Right atrium auricular region (tissue), 2 donors: ENCODE measurements at regions not wholly inside any gene's neighbourhood (a gene's known extent, or its start where the extent isn't known, plus 50 kb on each side); places are given as distances from the start of the nearest gene placed in this dataset.
"Not testable (repeated sequence)": the region's sequence is repeated elsewhere in the genome, so short reads cannot be mapped to it uniquely, and the experiment has no call there.

Source experiments
- DNase-seq: peaks from one replicate; pipeline ENCODE4 v3.0.0-alpha.2; 2019; ENCODE audit warnings: low spot score
- H3K27ac ChIP-seq, 2 donors: fragments of 200-600 bp; sonication (generic); 1 replicate in 1 of 2; 2 replicates in 1 of 2; pipeline ENCODE4 v1.5.1; 2016 to 2019
- H3K27me3 ChIP-seq, 2 donors: fragments of 200-600 bp; sonication (generic); one replicate each; pipeline versions ENCODE4 v1.5.1 to v1.6.0; 2017 to 2019
- H3K36me3 ChIP-seq: fragments of 200-600 bp; sonication (generic); one replicate; pipeline ENCODE4 v1.5.1; 2016
- H3K4me1 ChIP-seq, 2 donors: fragments of 200-600 bp; sonication (generic); one replicate each; pipeline versions ENCODE4 v1.5.1 to v1.6.0; 2017 to 2019
- H3K4me3 ChIP-seq, 2 donors: fragments of 200-600 bp; sonication (generic); 1 replicate in 1 of 2; 2 replicates in 1 of 2; pipeline ENCODE4 v1.5.1; 2017 to 2019; ENCODE audit warnings: mild to moderate bottlenecking in 1 of 2, moderate library complexity in 1 of 2
- H3K9me3 ChIP-seq, 2 donors: fragments of 200-600 bp; sonication (generic); one replicate each; pipeline ENCODE4 v1.5.1; 2019

DNA sequence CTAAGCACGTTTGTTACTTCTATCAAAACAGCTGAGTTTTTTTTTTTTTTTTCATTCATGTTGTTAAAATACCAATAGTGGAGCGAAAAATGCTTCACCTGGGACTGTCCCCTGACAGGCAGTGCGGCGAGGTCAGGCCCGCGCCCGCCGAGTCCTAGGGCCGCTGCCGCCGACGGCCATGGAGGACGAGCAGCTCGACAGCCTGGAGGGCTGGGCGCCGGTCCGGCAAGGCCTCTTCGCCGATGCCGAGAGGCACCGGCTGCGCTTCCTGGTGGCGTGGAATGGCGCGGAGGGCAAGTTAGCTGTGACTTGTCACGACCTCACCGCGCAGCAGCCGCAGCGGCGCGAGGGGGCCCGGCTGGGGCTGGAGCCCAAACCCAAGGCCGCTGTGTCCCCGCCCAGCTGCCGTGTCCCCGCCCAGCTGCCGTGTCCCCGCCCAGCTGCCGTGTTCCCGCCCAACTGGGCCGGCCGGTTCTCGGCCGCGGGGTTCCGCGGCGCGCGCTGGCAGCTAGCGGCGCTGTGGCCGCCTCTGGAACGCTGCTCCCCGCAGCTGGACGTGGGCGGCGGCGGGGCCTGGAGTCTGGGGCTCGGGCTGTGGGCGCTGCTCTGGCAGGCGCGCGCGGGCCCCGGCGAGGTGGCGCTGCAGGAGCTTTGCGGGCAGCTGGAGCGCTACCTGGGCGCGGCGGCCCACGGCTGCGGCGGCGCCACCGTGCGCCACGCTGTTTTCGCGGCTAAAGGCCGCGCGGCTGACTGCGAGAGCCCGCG is 56.7 kb upstream of the GOLGA8R start:
- peak overlapping the region; percentile 65 to 80 for H3K27ac ChIP-seq
- H3K4me3 ChIP-seq: peak overlapping the region; percentile 44 to 60

GRCh38 chr15:30471366-30471749 is 57.3 kb upstream of the GOLGA8R start:
- H3K36me3 ChIP-seq, H3K27me3 ChIP-seq, H3K9me3 ChIP-seq, H3K4me1 ChIP-seq, DNase-seq: not testable (repeated sequence)
- Histone ChIP-seq H3K27ac (peak overlapping the region; percentile 65 to 80), H3K4me3 (peak overlapping the region; percentile 44 to 60)

More for the DNA sequence above, 56.7 kb upstream of the GOLGA8R start:
- not testable (repeated sequence) for DNase-seq, H3K36me3 ChIP-seq, H3K9me3 ChIP-seq, H3K27me3 ChIP-seq, H3K4me1 ChIP-seq

GRCh38 chr15:30471817-30472551 is 57.9 kb upstream of the GOLGA8R start:
- H3K9me3 ChIP-seq, H3K4me1 ChIP-seq, H3K27ac ChIP-seq, H3K36me3 ChIP-seq, H3K4me3 ChIP-seq, DNase-seq, H3K27me3 ChIP-seq: not testable (repeated sequence)

DNA sequence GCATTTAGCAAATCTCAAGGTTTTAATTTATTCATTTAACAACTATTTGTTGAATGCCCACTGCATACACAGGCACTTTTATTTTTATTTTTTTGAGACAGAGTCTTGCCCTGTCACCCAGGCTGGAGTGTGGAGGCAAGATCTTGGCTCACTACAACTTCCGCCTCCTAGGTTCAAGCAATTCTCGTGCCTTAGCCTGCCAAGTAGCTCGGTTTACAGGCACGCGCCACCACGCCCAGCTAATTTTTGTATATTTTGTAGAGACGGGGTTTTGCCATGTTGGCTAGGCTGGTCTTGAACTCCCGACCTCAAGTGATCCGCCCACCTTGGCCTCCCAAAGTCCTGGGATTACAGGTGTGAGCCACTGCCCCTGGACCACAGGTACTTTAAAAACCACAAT is 67.0 kb upstream of the GOLGA8Q start:
- H3K4me3 ChIP-seq, H3K9me3 ChIP-seq, DNase-seq, H3K4me1 ChIP-seq, H3K27me3 ChIP-seq, H3K27ac ChIP-seq, H3K36me3 ChIP-seq: not testable (repeated sequence)

GRCh38 chr15:30489237-30489636 is 62.6 kb upstream of the GOLGA8Q start:
- not testable (repeated sequence) for H3K4me1 ChIP-seq, H3K36me3 ChIP-seq, H3K27ac ChIP-seq, DNase-seq, H3K9me3 ChIP-seq, H3K27me3 ChIP-seq, H3K4me3 ChIP-seq

- not testable (repeated sequence) for DNase-seq, H3K36me3 ChIP-seq, H3K27ac ChIP-seq, H3K9me3 ChIP-seq, H3K27me3 ChIP-seq, H3K4me1 ChIP-seq, H3K4me3 ChIP-seq
These were observed 61.5 kb upstream of the GOLGA8Q start for GRCh38 chr15:30490334-30490733.

GRCh38 chr15:30493947-30494346 is 57.9 kb upstream of the GOLGA8Q start:
- H3K27me3 ChIP-seq, H3K4me1 ChIP-seq, DNase-seq, H3K27ac ChIP-seq, H3K9me3 ChIP-seq, H3K36me3 ChIP-seq, H3K4me3 ChIP-seq: not testable (repeated sequence)

DNA sequence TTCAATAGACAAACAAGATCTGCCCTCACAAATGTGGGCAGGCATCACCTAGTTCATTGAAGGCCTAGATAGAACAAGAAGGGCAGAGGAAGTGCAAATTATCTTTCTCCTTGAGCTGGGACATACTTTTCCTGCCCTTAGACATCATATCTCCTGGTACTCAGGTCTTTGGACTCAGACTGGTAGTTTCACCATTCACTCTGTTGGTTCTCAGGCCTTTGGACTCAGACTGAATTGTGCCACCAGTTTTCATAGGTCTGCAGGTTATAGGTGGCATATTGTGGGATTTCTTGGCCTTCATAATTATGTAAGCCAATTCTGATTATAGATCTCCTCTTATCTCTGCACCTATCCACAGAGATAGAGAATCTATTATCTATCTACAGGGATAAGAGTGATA is 54.6 kb upstream of the GOLGA8Q start:
- H3K36me3 ChIP-seq, H3K27me3 ChIP-seq, H3K4me1 ChIP-seq, H3K4me3 ChIP-seq, DNase-seq, H3K9me3 ChIP-seq, H3K27ac ChIP-seq: not testable (repeated sequence)

DNA sequence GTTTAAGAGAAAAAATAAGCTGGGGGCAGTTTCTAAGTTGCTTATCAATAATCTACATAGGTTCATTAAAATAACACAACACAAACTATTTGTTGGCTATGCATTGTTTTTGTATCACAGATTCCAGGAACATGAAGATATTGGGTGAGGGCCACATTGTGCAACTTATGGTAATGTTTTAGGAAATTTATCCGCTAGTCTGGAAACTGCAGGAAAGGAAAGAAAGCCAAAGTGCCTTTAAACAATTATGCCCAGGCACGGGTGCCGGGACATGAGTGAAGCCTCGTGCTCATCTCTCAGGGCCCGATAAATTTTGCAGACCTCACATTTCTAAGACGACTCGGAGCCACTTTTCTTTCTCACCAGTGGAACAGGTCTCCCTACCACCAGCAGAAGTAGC is 52.6 kb upstream of the GOLGA8Q start:
- DNase-seq, H3K4me1 ChIP-seq, H3K9me3 ChIP-seq, H3K36me3 ChIP-seq, H3K27me3 ChIP-seq, H3K27ac ChIP-seq, H3K4me3 ChIP-seq: not testable (repeated sequence)

DNA sequence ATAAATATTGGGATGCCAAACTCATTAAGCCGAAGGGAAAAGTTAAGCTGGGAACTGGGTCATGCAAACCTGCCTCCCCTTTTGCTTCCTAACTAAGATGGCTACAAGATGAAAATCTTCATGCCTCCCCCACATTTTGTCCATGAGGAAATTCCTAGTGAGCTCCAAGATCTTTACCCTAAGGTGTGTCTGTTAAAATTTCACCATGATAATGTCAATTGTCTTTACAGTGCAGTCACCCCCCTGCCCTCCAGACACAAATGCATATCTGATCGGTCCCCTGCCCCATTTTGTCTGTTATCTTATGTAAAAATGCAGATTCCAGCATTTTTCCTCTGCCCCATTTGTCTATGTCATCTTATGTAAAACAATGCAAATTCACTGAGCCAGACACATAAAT is 51.3 kb upstream of the GOLGA8Q start:
- not testable (repeated sequence) for DNase-seq, H3K9me3 ChIP-seq, H3K4me1 ChIP-seq

More for the DNA sequence above, 51.3 kb upstream of the GOLGA8Q start:
- H3K4me3 ChIP-seq, H3K27ac ChIP-seq, H3K27me3 ChIP-seq, H3K36me3 ChIP-seq: not testable (repeated sequence)
